CD4-positive, CD25-positive, alpha-beta regulatory T cell (primary cell): ENCODE measurements at regions not wholly inside any gene's neighbourhood (a gene's known extent, or its start where the extent isn't known, plus 50 kb on each side); places are given as distances from the start of the nearest gene placed in this dataset.
A peak's percentile ranks its signal among the peaks of the same experiment; 100 is the strongest.
"Not testable (repeated sequence)": the region's sequence is repeated elsewhere in the genome, so short reads cannot be mapped to it uniquely, and the experiment has no call there.

Experiments used
- ATAC-seq, 2 donors: fragments of 150-1000 bp; cut with Tn5 transposase; one replicate each; pipeline ENCODE4 v1.10.0; 2021; ENCODE audit warnings: low read depth in 2 of 2, moderate number of reproducible peaks in 2 of 2, moderate library complexity in 1 of 2
- DNase-seq, 3 donors: peaks; one replicate each; pipeline versions ENCODE4 v3.0.0 to v3.0.0-alpha.2; 2012 to 2022; ENCODE audit warnings: mixed read lengths in 1 of 3
- H3K27ac ChIP-seq: one replicate; pipeline ENCODE4 v1.7.0; 2013; ENCODE audit warnings: mild to moderate bottlenecking, low read length; ENCODE audit not compliant: insufficient read depth, poor library complexity, severe bottlenecking
- H3K27me3 ChIP-seq: one replicate; pipeline ENCODE4 v1.7.0; 2013; ENCODE audit warnings: low read length; ENCODE audit not compliant: control insufficient read depth, insufficient read depth
- H3K36me3 ChIP-seq: one replicate; pipeline ENCODE4 v1.7.0; 2013; ENCODE audit warnings: mild to moderate bottlenecking, low read length, moderate library complexity; ENCODE audit not compliant: control insufficient read depth, insufficient read depth
- H3K4me1 ChIP-seq: 2 replicates; pipeline ENCODE4 v1.7.0; 2013; ENCODE audit warnings: mild to moderate bottlenecking, low read length; ENCODE audit not compliant: insufficient read depth, control insufficient read depth, poor library complexity, severe bottlenecking
- H3K4me3 ChIP-seq: one replicate; pipeline ENCODE4 v1.7.0; 2013; ENCODE audit warnings: low read depth, mild to moderate bottlenecking, low read length, moderate library complexity
- H3K9me3 ChIP-seq, 2 experiments: 1 replicate in 1 of 2; 2 replicates in 1 of 2; pipeline ENCODE4 v1.7.0; 2013; ENCODE audit warnings: low read length in 2 of 2, mild to moderate bottlenecking in 1 of 2, moderate library complexity in 1 of 2; ENCODE audit not compliant: control insufficient read depth in 2 of 2
- H3K27ac Mint-ChIP-seq, 3 donors: one replicate each; pipeline ENCODE4 v1.8.0; 2020 to 2022; ENCODE audit warnings: mild to moderate bottlenecking in 3 of 3, mixed read lengths in 3 of 3, moderate library complexity in 2 of 3
- H3K27me3 Mint-ChIP-seq: one replicate; pipeline ENCODE4 v1.8.0; 2022; ENCODE audit warnings: mild to moderate bottlenecking, mixed read lengths
- H3K36me3 Mint-ChIP-seq: one replicate; pipeline ENCODE4 v1.8.0; 2020; ENCODE audit warnings: mixed read lengths
- H3K4me1 Mint-ChIP-seq, 4 donors: one replicate each; pipeline ENCODE4 v1.8.0; 2020 to 2022; ENCODE audit warnings: mixed read lengths in 4 of 4, mild to moderate bottlenecking in 1 of 4
- H3K4me3 Mint-ChIP-seq, 4 donors: one replicate each; pipeline ENCODE4 v1.8.0; 2020 to 2022; ENCODE audit warnings: mild to moderate bottlenecking in 4 of 4, mixed read lengths in 4 of 4, moderate library complexity in 3 of 4
- H3K9me3 Mint-ChIP-seq, 7 donors: one replicate each; pipeline ENCODE4 v1.8.0; 2020 to 2022; ENCODE audit warnings: mixed read lengths in 7 of 7, mild to moderate bottlenecking in 3 of 7, moderate library complexity in 2 of 7

DNA sequence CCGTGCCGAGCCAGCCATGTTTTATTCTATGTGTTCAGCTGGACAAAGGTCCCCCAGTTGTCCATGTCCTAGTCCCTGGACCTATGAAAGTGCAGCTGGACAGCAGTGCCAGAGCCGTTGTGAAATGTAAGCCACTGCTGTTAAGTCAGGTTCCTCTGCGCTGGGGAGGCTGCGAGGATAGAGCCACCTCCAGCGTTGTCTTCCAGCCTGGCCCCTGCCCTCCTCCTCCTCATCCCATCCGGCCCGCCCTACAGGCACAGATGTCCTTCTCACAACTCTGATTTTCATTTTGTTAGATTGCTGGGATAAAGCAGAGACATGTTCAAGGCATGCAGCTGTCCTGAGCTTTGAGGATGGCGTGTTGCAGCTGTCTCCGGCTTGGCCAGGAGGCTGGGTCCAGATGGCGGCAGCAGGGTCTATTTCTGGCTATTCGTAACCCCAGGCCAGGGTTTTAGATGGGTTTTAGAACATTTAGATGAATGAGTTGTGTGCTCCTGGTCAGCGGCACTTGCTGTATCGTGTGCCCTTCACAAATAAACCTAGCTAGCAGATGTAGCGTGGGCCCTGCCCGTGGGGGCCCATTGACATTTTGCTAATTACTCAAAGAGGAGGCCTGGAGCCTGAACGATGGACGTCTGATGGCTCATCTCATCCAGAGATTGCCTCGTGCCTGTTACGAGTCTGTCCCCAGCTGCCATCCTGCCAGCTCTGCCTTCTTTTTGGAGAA, 185.7 kb downstream of the LAT start:
- peaks cover 29% of the 10 kb centered on the region for H3K36me3 Mint-ChIP-seq
- not testable (repeated sequence) for H3K4me3 Mint-ChIP-seq, H3K27me3 ChIP-seq, H3K4me3 ChIP-seq, H3K4me1 ChIP-seq, DNase-seq, H3K9me3 ChIP-seq, H3K9me3 Mint-ChIP-seq, ATAC-seq, H3K27me3 Mint-ChIP-seq, H3K27ac ChIP-seq, H3K36me3 ChIP-seq
- H3K4me1 Mint-ChIP-seq: peaks cover 0 to 14% (median 10%) of the 10 kb centered on the region in 4 donors
- H3K27ac Mint-ChIP-seq: peak overlapping the region in 2 of 3 donors; percentile 41 to 42

GRCh38 chr16:29169295-29169994, 184.6 kb downstream of the LAT start:
- H3K4me3 Mint-ChIP-seq, H3K4me3 ChIP-seq, H3K4me1 ChIP-seq, H3K27me3 ChIP-seq, H3K36me3 ChIP-seq, H3K9me3 ChIP-seq, DNase-seq, ATAC-seq, H3K27me3 Mint-ChIP-seq, H3K27ac ChIP-seq, H3K9me3 Mint-ChIP-seq: not testable (repeated sequence)
- H3K27ac Mint-ChIP-seq: peak overlapping the region in 1 of 3 donors; percentile 49
- H3K36me3 Mint-ChIP-seq: peaks cover 23% of the 10 kb centered on the region
- H3K4me1 Mint-ChIP-seq: peaks cover 0 to 14% (median 10%) of the 10 kb centered on the region in 4 donors

DNA sequence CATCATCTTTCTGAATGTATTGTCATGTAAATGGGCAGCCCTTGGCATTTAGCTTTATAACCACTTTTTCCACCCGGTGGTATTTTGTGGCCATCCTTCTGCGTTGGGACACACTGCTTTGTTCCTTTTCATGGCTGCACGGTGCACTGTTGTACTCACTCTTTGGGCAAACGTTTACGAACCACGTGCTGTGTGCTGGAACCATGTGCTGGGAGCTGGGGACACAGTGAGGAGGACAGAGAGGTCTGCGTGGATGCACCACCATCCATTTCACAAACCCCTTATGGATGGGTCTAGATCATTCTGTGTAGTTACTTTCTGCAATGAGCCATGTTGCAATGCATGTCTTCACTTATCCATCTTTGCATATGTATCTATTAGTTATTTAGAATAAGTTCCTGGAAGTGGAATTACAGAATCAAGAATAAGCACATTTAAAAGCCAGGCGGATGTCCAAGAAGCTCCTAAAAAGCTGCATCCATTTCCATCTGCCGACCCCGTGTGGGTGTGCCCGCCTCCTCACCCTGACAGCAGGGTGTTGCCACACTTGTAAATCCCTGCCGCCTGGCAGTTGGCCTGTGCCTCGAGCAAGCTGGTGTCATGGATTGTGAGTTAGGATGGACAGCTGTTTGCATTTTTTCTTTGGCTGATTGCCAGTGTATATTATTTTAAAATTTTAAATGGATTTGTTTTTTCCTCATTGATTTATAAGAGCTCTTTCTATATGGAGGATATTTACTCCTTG, 183.8 kb downstream of the LAT start:
- H3K4me1 ChIP-seq, H3K4me3 ChIP-seq, H3K27me3 ChIP-seq, H3K27me3 Mint-ChIP-seq, H3K4me3 Mint-ChIP-seq, DNase-seq, H3K27ac ChIP-seq, H3K9me3 Mint-ChIP-seq, H3K9me3 ChIP-seq, H3K36me3 ChIP-seq, ATAC-seq: not testable (repeated sequence)
- Mint-ChIP-seq H3K27ac (peak overlapping the region in 1 of 3 donors; percentile 5), H3K4me1 (peaks cover 0 to 13% (median 9%) of the 10 kb centered on the region in 4 donors), H3K36me3 (peaks cover 23% of the 10 kb centered on the region)

- not testable (repeated sequence) for ATAC-seq, H3K27ac ChIP-seq, H3K36me3 ChIP-seq, H3K27me3 ChIP-seq, H3K4me3 Mint-ChIP-seq, H3K27me3 Mint-ChIP-seq, H3K9me3 ChIP-seq, DNase-seq, H3K9me3 Mint-ChIP-seq, H3K4me3 ChIP-seq, H3K4me1 ChIP-seq, H3K4me1 Mint-ChIP-seq
- H3K27ac Mint-ChIP-seq: peak overlapping the region in 1 of 3 donors; percentile 29
- H3K36me3 Mint-ChIP-seq: peaks cover 20% of the 10 kb centered on the region
Observed at GRCh38 chr16:29164442-29165089, 179.7 kb downstream of the LAT start.

DNA sequence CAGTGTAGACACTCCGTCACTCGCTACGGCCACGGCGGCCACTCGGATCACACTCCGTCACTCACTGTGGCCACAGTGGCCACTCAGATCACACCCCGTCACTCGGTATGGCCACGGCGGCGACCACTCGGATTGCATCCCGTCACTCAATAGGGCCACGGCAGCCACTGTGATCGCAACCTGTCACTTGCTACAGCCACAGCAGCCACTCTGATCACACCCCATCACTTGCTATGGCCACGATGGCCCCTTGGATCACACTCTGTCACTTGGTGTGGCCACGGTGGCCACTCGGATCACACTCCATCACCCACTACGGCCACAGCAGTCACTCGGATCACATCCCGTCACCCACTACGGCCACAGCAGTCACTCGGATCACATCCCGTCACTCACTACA, 175.3 kb downstream of the LAT start:
- not testable (repeated sequence) for H3K27me3 Mint-ChIP-seq, H3K9me3 Mint-ChIP-seq, H3K27ac ChIP-seq, ATAC-seq, H3K36me3 ChIP-seq, H3K9me3 ChIP-seq, H3K4me3 ChIP-seq, DNase-seq, H3K27me3 ChIP-seq
- peaks cover 26% of the 10 kb centered on the region for H3K36me3 Mint-ChIP-seq
- H3K4me3 Mint-ChIP-seq: peak overlapping the region in 1 of 4 donors; percentile 53
- H3K4me1 Mint-ChIP-seq: peaks cover 8 to 36% (median 12%) of the 10 kb centered on the region in 4 donors
- peak overlapping the region; percentile 77 to 91 (median 90) for H3K27ac Mint-ChIP-seq
- H3K4me1 ChIP-seq: peaks cover 17% of the 10 kb centered on the region

DNA sequence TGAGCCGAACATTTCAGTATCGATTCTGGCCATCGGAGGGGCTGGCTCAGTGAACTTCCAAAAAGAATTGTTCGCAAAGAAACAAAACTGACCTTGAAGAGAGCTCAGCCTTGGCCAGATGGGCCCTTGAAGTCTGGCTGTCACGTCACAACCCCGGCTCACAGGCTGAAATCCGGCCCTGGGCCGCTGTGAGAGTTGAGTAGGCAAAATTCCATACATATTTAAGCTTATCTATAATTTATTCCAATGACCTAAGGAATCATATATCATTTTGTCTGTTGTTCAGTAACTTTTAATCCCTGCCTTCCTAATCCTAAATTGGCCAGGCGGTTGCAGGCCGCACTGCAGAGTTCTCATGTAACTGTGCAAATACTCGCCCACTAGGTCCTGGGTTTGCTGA, 174.8 kb downstream of the LAT start:
- Mint-ChIP-seq H3K4me1 (peaks cover 8 to 40% (median 13%) of the 10 kb centered on the region in 4 donors), H3K27ac (peak overlapping the region in 2 of 3 donors; percentile 5 to 77), H3K36me3 (peaks cover 26% of the 10 kb centered on the region)
- not testable (repeated sequence) for H3K27me3 ChIP-seq, H3K27me3 Mint-ChIP-seq, ATAC-seq, H3K4me3 ChIP-seq, H3K27ac ChIP-seq, H3K36me3 ChIP-seq, H3K9me3 Mint-ChIP-seq, H3K9me3 ChIP-seq, H3K4me3 Mint-ChIP-seq, DNase-seq
- H3K4me1 ChIP-seq: peaks cover 21% of the 10 kb centered on the region

DNA sequence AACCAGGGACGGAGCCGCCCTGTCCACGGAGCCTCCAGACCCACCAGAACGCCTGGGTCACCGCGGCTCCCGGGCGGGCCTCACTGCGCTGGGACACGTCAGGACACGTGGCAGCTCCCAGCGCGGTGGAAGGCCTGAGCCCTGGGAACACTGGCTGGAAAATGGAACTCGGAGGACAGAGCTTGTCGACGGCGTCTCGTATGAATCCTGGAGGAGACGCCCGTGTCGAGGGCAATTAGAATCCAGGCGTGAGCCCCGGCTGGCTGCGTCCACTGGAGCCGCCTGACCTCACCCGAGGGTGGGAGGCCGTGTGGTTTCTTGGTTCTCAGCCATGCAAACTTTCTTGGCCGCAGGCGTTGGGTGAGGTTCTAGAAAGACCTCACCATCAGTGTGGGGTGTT, 173.9 kb downstream of the LAT start:
- Histone ChIP-seq H3K4me1 (peaks cover 25% of the 10 kb centered on the region), H3K36me3 (peaks cover 2% of the 10 kb centered on the region), H3K27me3 (no peaks in the 10 kb centered on the region), H3K9me3 (no peaks in the 10 kb centered on the region), H3K27ac (no peak overlapping the region), H3K4me3 (no peak overlapping the region)
- Mint-ChIP-seq H3K36me3 (peaks cover 26% of the 10 kb centered on the region), H3K27ac (peak overlapping the region in 1 of 3 donors; percentile 51), H3K4me1 (peaks cover 8 to 49% (median 15%) of the 10 kb centered on the region in 4 donors), H3K9me3 (peaks cover 0 to 1% (median 0%) of the 10 kb centered on the region in 7 donors), H3K27me3 (no peaks in the 10 kb centered on the region), H3K4me3 (no peak overlapping the region)
- DNase-seq (no peak), ATAC-seq (no peak)
